ENCODE measurements at regions not wholly inside any gene's neighbourhood (a gene's known extent, or its start where the extent isn't known, plus 50 kb on each side); places are given as distances from the start of the nearest gene placed in this dataset.

DNA sequence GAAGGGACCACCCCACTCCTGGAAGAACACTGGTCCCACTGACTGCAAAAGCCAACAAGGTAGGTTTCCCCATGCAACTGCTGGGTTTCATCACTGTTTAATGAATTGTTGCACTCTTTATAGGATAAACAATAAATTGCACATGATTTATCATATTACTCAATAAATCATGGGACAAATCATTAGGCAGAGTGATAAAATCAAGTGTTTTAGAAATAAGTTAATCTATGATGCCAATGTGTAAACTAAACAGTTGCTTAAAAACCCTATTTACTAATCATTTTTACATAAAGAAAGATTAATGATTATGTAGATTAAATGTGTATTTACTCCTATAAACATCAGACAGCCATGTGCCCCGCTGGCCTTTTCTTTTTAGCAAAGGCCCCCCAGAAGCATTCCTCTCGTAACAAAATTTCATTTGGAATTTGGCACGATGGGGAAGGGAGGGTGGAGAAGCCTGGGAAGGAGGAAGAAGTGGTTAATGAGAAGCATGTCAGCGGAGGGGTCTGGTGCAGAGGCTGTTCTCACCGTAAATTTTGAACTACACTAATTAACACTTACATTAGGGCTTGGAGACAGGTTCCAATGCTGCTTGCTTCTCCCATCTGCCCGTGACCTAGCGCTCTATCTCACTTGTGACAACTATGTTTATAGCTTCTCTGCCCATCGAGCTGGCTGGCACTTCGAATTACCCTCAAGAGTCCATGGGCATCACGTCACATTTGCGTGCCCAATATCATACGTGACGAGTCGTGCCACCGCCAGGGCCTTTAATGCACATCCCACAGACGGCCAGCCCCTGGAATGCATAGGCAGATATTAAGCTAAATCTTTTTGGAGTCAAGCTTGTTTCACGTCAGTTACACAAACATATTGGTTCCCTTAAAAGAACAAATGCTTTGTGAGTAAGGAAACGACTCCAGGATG lies 357.7 kb upstream of the TSHZ3 start:
- TF ChIP-seq ZNF274 (IDR thresholded peaks at IDR 0.05; ENCODE audit: low read depth, low read length) = no peak
- TF ChIP-seq SUZ12 (IDR thresholded peaks at IDR 0.05; ENCODE audit: extremely low read depth, insufficient read depth, insufficient read length) = no peak
